Upper lobe of left lung (tissue), 6 donors: ENCODE measurements at regions not wholly inside any gene's neighbourhood (a gene's known extent, or its start where the extent isn't known, plus 50 kb on each side); places are given as distances from the start of the nearest gene placed in this dataset.

Experiments used
- ATAC-seq, 2 donors: fragments of 200-7000 bp; cut with Tn5 transposase; one replicate each; pipeline ENCODE4 v1.9.1; 2022; ENCODE audit warnings: mild to moderate bottlenecking in 2 of 2, moderate library complexity in 2 of 2; ENCODE audit not compliant: low FRiP score in 2 of 2
- DNase-seq, 2 donors: peaks; one replicate each; pipeline ENCODE4 v3.0.0-alpha.2; 2019 to 2020
- H3K27ac ChIP-seq, 4 donors: fragments of 200-600 bp; sonication (generic); one replicate each; pipeline ENCODE4 v1.5.1; 2016 to 2019
- H3K27me3 ChIP-seq, 4 donors: fragments of 200-600 bp; sonication (generic); one replicate each; pipeline ENCODE4 v1.5.1; 2017 to 2019
- H3K36me3 ChIP-seq, 4 donors: fragments of 200-600 bp; sonication (generic); one replicate each; pipeline ENCODE4 v1.5.1; 2016 to 2019
- H3K4me1 ChIP-seq, 4 donors: fragments of 200-600 bp; sonication (generic); one replicate each; pipeline ENCODE4 v1.5.1; 2018 to 2019
- H3K4me3 ChIP-seq, 4 donors: fragments of 200-600 bp; sonication (generic); one replicate each; pipeline ENCODE4 v1.5.1; 2017 to 2019; ENCODE audit warnings: mild to moderate bottlenecking in 2 of 4, moderate library complexity in 1 of 4
- H3K9me3 ChIP-seq, 4 donors: fragments of 200-600 bp; sonication (generic); one replicate each; pipeline ENCODE4 v1.5.1; 2018 to 2019
- EP300 ChIP-seq, 4 donors: sonication (generic); formaldehyde crosslinking; IDR thresholded peaks; one replicate each; pipeline ENCODE4 v1.5.1; 2017; ENCODE audit warnings: antibody characterized with exemption in 4 of 4, control low read depth in 2 of 4
- POLR2A ChIP-seq, 4 donors: fragments of 450-650 bp; IDR thresholded peaks; one replicate each; pipeline ENCODE4 v1.5.1; 2016 to 2017; ENCODE audit warnings: antibody characterized with exemption in 4 of 4, mild to moderate bottlenecking in 2 of 4
- POLR2AphosphoS5 ChIP-seq, 2 donors: sonication (generic); formaldehyde crosslinking; IDR thresholded peaks; one replicate each; pipeline ENCODE4 v1.5.1; 2017; ENCODE audit warnings: antibody characterized with exemption in 2 of 2
- WGBS, 2 donors: methylation state at CpG; one replicate each; pipeline ENCODE4 v1.1.5; 2017 to 2018; 5-methylcytosine and 5-hydroxymethylcytosine counted together
- TF ChIP-seq, protein P1 (sequence below), 6 experiments: fragments of 450-650 bp in 4 of 6; fragments of 200-600 bp in 2 of 6; sonication (generic) in 2 of 6; IDR thresholded peaks; one replicate each; pipeline ENCODE4 v1.5.1; 2016 to 2019; ENCODE audit warnings: antibody characterized with exemption in 6 of 6
- donor health status: DM: no; HTN: no; CAD: no; lungs with moderate emphysema.
- donor health status: DM: no; HTN: yes; CAD: no; lungs with severe emphysema.

DNA sequence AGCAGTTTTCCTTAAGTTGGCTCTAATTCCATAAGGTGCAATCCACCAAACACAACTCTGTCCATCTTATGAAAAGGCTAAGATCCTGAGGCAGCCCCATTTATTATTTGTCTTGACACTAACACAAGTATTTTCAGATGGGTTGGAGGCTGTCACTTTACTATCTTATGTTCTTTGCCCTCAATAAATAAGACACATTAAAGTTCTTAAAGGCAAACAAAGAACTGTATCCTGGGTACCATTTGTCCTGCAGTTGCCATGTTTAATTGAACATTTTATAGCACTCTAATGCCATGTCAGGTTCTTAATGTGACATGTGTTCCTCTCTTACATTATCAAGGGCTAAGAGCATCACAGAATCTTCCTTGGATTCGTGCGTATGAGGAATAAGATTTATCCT is 189.5 kb upstream of the SNX2 start:
- no peak overlapping the region for H3K27ac ChIP-seq
- TF ChIP-seq, protein P1, sequence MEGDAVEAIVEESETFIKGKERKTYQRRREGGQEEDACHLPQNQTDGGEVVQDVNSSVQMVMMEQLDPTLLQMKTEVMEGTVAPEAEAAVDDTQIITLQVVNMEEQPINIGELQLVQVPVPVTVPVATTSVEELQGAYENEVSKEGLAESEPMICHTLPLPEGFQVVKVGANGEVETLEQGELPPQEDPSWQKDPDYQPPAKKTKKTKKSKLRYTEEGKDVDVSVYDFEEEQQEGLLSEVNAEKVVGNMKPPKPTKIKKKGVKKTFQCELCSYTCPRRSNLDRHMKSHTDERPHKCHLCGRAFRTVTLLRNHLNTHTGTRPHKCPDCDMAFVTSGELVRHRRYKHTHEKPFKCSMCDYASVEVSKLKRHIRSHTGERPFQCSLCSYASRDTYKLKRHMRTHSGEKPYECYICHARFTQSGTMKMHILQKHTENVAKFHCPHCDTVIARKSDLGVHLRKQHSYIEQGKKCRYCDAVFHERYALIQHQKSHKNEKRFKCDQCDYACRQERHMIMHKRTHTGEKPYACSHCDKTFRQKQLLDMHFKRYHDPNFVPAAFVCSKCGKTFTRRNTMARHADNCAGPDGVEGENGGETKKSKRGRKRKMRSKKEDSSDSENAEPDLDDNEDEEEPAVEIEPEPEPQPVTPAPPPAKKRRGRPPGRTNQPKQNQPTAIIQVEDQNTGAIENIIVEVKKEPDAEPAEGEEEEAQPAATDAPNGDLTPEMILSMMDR (IDR thresholded peaks at IDR 0.05), result no peak
- no peak for TF ChIP-seq POLR2AphosphoS5 (IDR thresholded peaks at IDR 0.05)
- no peak for TF ChIP-seq POLR2A (IDR thresholded peaks at IDR 0.05)
- no peak for TF ChIP-seq EP300 (IDR thresholded peaks at IDR 0.05)
- WGBS, 2 donors, result 76 to 85% methylated on average over 2 of the region's 2 CpGs
- no peaks in the 10 kb centered on the region for H3K9me3 ChIP-seq
- DNase-seq (no peak), ATAC-seq (no peak)
- no peaks in the 10 kb centered on the region for H3K4me1 ChIP-seq
- no peaks in the 10 kb centered on the region for H3K36me3 ChIP-seq
- no peak overlapping the region for H3K4me3 ChIP-seq
- no peaks in the 10 kb centered on the region for H3K27me3 ChIP-seq

DNA sequence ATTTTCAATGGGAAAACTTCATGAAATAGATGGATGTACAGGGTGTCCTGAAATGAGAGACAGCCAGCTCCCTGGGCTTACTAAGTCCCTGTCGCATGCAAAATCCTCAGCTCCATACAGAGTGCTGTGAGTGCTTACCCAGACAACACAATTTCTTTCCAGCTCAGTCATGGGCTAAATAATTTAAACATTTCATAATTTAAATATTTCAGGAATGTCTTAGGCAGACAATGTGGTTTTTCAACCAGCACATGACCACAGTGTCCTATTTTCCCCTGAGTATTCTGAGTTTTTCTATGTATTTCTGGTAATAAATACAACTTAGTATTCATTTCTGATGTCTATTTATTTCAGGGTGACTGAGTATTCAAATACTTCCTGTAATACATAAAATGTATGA is 188.5 kb upstream of the SNX2 start:
- DNase-seq, result no peak
- no peak for ATAC-seq
- no peaks in the 10 kb centered on the region for H3K36me3 ChIP-seq
- no peak overlapping the region for H3K4me3 ChIP-seq
- no peaks in the 10 kb centered on the region for H3K4me1 ChIP-seq
- H3K9me3 ChIP-seq, result no peaks in the 10 kb centered on the region
- 64 to 83% methylated on average over 1 of the region's 1 CpG for WGBS, 2 donors
- no peak overlapping the region for H3K27ac ChIP-seq
- TF ChIP-seq, protein P1 (IDR thresholded peaks at IDR 0.05), result no peak
- no peak for TF ChIP-seq POLR2AphosphoS5 (IDR thresholded peaks at IDR 0.05)
- TF ChIP-seq EP300 (IDR thresholded peaks at IDR 0.05), result no peak
- no peak for TF ChIP-seq POLR2A (IDR thresholded peaks at IDR 0.05)
- H3K27me3 ChIP-seq, result no peaks in the 10 kb centered on the region

DNA sequence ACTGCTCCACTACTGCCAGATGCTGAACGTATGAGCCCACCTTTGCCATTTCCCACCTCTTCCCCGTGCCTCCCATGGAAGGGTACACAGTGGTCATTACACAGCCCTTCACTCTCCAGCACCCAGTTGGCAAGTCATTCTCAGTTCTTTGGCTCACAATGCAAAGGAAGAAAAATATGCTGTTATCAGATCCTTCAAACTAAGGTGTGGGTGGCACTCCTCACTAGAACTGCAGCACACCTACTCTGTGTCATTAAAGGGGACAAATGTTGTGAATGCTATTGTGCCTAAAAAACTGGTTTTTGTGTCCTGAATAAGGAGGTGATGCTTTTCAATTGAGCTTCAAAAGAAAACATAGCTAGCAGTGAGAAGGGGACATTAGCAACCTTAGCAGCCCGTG is 183.1 kb upstream of the SNX2 start:
- Histone ChIP-seq H3K36me3 (no peaks in the 10 kb centered on the region), H3K4me1 (no peaks in the 10 kb centered on the region), H3K27ac (no peak overlapping the region), H3K4me3 (no peak overlapping the region), H3K9me3 (no peaks in the 10 kb centered on the region), H3K27me3 (no peaks in the 10 kb centered on the region)
- DNase-seq, result no peak
- 75 to 80% methylated on average over 3 of the region's 3 CpGs for WGBS, 2 donors
- no peak for ATAC-seq
- no peak for TF ChIP-seq POLR2A (IDR thresholded peaks at IDR 0.05)
- TF ChIP-seq EP300 (IDR thresholded peaks at IDR 0.05), result no peak
- no peak for TF ChIP-seq POLR2AphosphoS5 (IDR thresholded peaks at IDR 0.05)
- TF ChIP-seq, protein P1 (IDR thresholded peaks at IDR 0.05), result no peak

DNA sequence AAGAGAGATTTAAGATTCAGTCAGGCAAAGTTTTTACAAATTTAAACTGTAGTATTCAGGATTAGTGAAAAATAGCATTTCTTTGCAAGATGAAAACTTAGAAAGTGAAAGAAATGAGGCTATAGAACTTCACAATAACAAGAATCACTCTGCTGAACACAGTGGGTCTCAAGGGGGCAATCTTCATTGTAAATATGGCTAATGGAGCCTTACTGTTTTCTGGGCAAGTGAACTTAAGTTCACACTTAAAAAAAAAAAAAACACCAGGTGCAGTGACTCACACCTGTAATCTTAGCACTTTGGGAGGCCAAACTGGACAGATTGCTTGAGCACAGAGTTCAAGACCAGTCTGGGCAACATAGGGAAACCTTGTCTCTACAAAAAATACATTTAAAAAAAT is 175.9 kb upstream of the SNX2 start:
- Histone ChIP-seq H3K4me3 (no peak overlapping the region), H3K27me3 (no peaks in the 10 kb centered on the region), H3K9me3 (peaks cover 0 to 8% (median 0%) of the 10 kb centered on the region in 4 donors), H3K27ac (no peak overlapping the region), H3K4me1 (no peaks in the 10 kb centered on the region), H3K36me3 (no peaks in the 10 kb centered on the region)
- DNase-seq (no peak), ATAC-seq (no peak)
- TF ChIP-seq POLR2AphosphoS5 (IDR thresholded peaks at IDR 0.05) (no peak), EP300 (IDR thresholded peaks at IDR 0.05) (no peak), POLR2A (IDR thresholded peaks at IDR 0.05) (no peak)
- TF ChIP-seq, protein P1 (IDR thresholded peaks at IDR 0.05), result no peak

DNA sequence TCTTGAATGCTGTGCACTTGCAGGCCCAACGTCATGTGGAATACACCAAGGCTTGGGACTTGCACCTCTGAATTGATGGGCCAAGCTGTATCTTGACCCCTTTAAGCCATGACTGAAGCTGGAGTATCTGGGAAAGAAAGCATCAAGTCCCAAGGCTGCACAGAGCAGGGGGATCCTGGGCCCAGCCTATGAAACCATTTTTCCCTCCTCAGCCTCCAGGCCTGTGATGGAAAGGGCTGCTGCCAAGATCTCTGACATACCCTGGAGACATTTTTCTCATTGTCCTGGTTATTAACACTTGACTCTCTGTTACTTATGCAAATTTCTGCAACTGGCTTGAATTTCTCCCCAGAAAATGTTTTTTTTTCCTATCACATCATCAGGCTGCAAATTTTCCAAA is 174.0 kb upstream of the SNX2 start:
- H3K36me3 ChIP-seq, result no peaks in the 10 kb centered on the region
- no peak overlapping the region for H3K4me3 ChIP-seq
- H3K9me3 ChIP-seq, result peaks cover 0 to 8% (median 0%) of the 10 kb centered on the region in 4 donors
- DNase-seq, result no peak
- H3K4me1 ChIP-seq, result no peaks in the 10 kb centered on the region
- no peak overlapping the region for H3K27ac ChIP-seq
- WGBS, 2 donors, result 76% methylated on average over 1 of the region's 1 CpG; no CpG with 5 or more reads in 1 of the 2 donors
- H3K27me3 ChIP-seq, result no peaks in the 10 kb centered on the region
- no peak for ATAC-seq
- TF ChIP-seq, protein P1 (IDR thresholded peaks at IDR 0.05), result no peak
- TF ChIP-seq EP300 (IDR thresholded peaks at IDR 0.05) (no peak), POLR2A (IDR thresholded peaks at IDR 0.05) (no peak), POLR2AphosphoS5 (IDR thresholded peaks at IDR 0.05) (no peak)
